Endothelial cell of umbilical vein (primary cell): ENCODE measurements at regions not wholly inside any gene's neighbourhood (a gene's known extent, or its start where the extent isn't known, plus 50 kb on each side); places are given as distances from the start of the nearest gene placed in this dataset.

ENCODE experiments used
- BruUV-seq: library from RNA; stranded (reverse); fragments of 400-500 nt; replicated peaks from 2 replicates; lab custom pipeline; 2021; lab: Mats Ljungman, UMichigan
- CTCF ChIA-PET: fragments of 300-600, 350-600 bp; sonication (Branson Sonifier 250); formaldehyde crosslinking; loops from one replicate; lab custom pipeline; 2021; ENCODE audit warnings: antibody characterized with exemption, inconsistent platforms; lab: Charles Lee
- POLR2A ChIA-PET: fragments of 300-600, 350-600 bp; sonication (Branson Sonifier 250); formaldehyde crosslinking; loops from one replicate; lab custom pipeline; 2021; ENCODE audit warnings: antibody characterized with exemption, inconsistent platforms; lab: Charles Lee
- DNase-seq: peaks from one replicate; pipeline ENCODE4 v3.0.0-alpha.2; 2011; ENCODE audit warnings: low read depth, low spot score
- FAIRE-seq: peaks from 2 replicates; lab custom pipeline; 2011; peaks lifted over from hg19 to GRCh38; lab: Jason Lieb, UNC
- H2AFZ ChIP-seq: 2 replicates; pipeline ENCODE4 v1.6.0; 2012; ENCODE audit warnings: low read depth, low read length, control low read depth, inconsistent platforms
- H3K27ac ChIP-seq: 2 replicates; pipeline ENCODE4 v1.5.1; 2011; ENCODE audit warnings: low read depth, mild to moderate bottlenecking, control low read depth, low read length, moderate library complexity; ENCODE audit not compliant: insufficient read depth
- H3K27me3 ChIP-seq, 2 experiments: 2 replicates each; pipeline versions ENCODE4 v1.6.0 to v1.6.1; 2011; ENCODE audit warnings: low read length in 2 of 2, mixed read lengths in 1 of 2; ENCODE audit not compliant: control insufficient read depth in 2 of 2, insufficient read depth in 2 of 2
- H3K36me3 ChIP-seq, 2 experiments: 2 replicates in 1 of 2; 3 replicates in 1 of 2; pipeline ENCODE4 v1.5.1; 2011; ENCODE audit warnings: low read length in 2 of 2, mild to moderate bottlenecking in 1 of 2, moderate library complexity in 1 of 2; ENCODE audit not compliant: control insufficient read depth in 2 of 2, insufficient read depth in 2 of 2; ENCODE audit errors: extremely low read depth in 1 of 2
- H3K4me1 ChIP-seq: 3 replicates; pipeline ENCODE4 v1.5.1; 2011; ENCODE audit warnings: mild to moderate bottlenecking, low read length; ENCODE audit not compliant: control insufficient read depth, insufficient read depth; ENCODE audit errors: extremely low read depth
- H3K4me2 ChIP-seq: 2 replicates; pipeline ENCODE4 v1.6.1; 2011; ENCODE audit warnings: low read length, control low read depth, mixed read lengths; ENCODE audit not compliant: insufficient read depth
- H3K4me3 ChIP-seq, 3 experiments: fragments of 200-600 bp in 1 of 3; sonication (generic), shearing (Covaris generic) in 1 of 3; replicated peaks in 1 of 3; 2 replicates each; pipeline ENCODE4 v1.5.1; 2011 to 2016; ENCODE audit warnings: control low read depth in 3 of 3, low read length in 3 of 3, mild to moderate bottlenecking in 2 of 3, inconsistent platforms in 1 of 3, low read depth in 1 of 3, moderate library complexity in 1 of 3; ENCODE audit not compliant: insufficient read depth in 1 of 3
- H3K79me2 ChIP-seq: 2 replicates; pipeline ENCODE4 v1.6.0; 2012; ENCODE audit warnings: low read length, inconsistent platforms; ENCODE audit not compliant: control insufficient read depth, insufficient read depth
- H3K9ac ChIP-seq: replicated peaks from 2 replicates; pipeline ENCODE3; 2011; ENCODE audit warnings: low read length, control low read depth; ENCODE audit not compliant: insufficient read depth; ENCODE audit errors: extremely low read depth
- H3K9me1 ChIP-seq: replicated peaks from 3 replicates; pipeline ENCODE4 v1.6.0; 2011; ENCODE audit warnings: mild to moderate bottlenecking, low read length; ENCODE audit not compliant: control insufficient read depth, insufficient read depth; ENCODE audit errors: extremely low read depth
- H3K9me3 ChIP-seq: replicated peaks from 2 replicates; pipeline ENCODE4 v1.5.1; 2012; ENCODE audit warnings: low read length, inconsistent platforms; ENCODE audit not compliant: control insufficient read depth, insufficient read depth
- H4K20me1 ChIP-seq: replicated peaks from 2 replicates; pipeline ENCODE3; 2011; ENCODE audit warnings: mild to moderate bottlenecking, low read length; ENCODE audit not compliant: control insufficient read depth, insufficient read depth; ENCODE audit errors: extremely low read depth
- CTCF ChIP-seq, 2 donors: IDR thresholded peaks; 1 replicate in 1 of 2; 2 replicates in 1 of 2; pipeline ENCODE4 v1.5.1; 2011; ENCODE audit warnings: low read length in 2 of 2, mild to moderate bottlenecking in 2 of 2, moderate library complexity in 2 of 2, control low read depth in 1 of 2, inconsistent platforms in 1 of 2, low read depth in 1 of 2; ENCODE audit not compliant: insufficient read depth in 1 of 2; ENCODE audit errors: extremely low read depth in 1 of 2
- EZH2 ChIP-seq: IDR thresholded peaks from 2 replicates; pipeline ENCODE4 v1.6.1; 2012; ENCODE audit warnings: borderline replicate concordance, low read depth, mild to moderate bottlenecking, moderate library complexity, low read length, inconsistent platforms; ENCODE audit not compliant: severe bottlenecking
- FOS ChIP-seq: IDR thresholded peaks from 2 replicates; pipeline ENCODE4 v1.6.1; 2011; ENCODE audit warnings: mild to moderate bottlenecking, low read length, moderate library complexity, borderline replicate concordance; ENCODE audit not compliant: insufficient read depth
- GATA2 ChIP-seq: IDR thresholded peaks from 2 replicates; pipeline ENCODE4 v1.7.0; 2011; ENCODE audit warnings: low read depth, mild to moderate bottlenecking, moderate library complexity, mixed read lengths, low read length; ENCODE audit not compliant: insufficient read length, insufficient read depth
- JUN ChIP-seq: IDR thresholded peaks from 2 replicates; pipeline ENCODE4 v1.6.1; 2011; ENCODE audit warnings: borderline replicate concordance, low read depth; ENCODE audit not compliant: insufficient read length, insufficient read depth
- MYC ChIP-seq: IDR thresholded peaks from one replicate; pipeline ENCODE4 v1.6.1; 2011; ENCODE audit warnings: mild to moderate bottlenecking, low read depth, low read length
- POLR2A ChIP-seq: IDR thresholded peaks from 2 replicates; pipeline ENCODE4 v1.6.1; 2012; ENCODE audit warnings: low read depth, mild to moderate bottlenecking, control low read depth, low read length
- POLR2AphosphoS5 ChIP-seq: IDR thresholded peaks from 2 replicates; pipeline ENCODE4 v1.6.1; 2012; ENCODE audit warnings: low read depth, mild to moderate bottlenecking, control low read depth, low read length, moderate library complexity; ENCODE audit not compliant: insufficient read depth
- dilution Hi-C: fragments of 300-500 bp; cut with MboI; formaldehyde crosslinking; loops from one replicate; pipeline ENCODE4 v1.15.0; 2019; ENCODE audit warnings: low sequenced_read_pairs; ENCODE audit not compliant: extremely low pct_ligation_motif_present
- intact Hi-C: fragments of 100-400 bp; cut with micrococcal nuclease; formaldehyde crosslinking; loops from one replicate; pipeline ENCODE4 v1.10.0; 2022
- TF ChIP-seq, protein P1 (sequence below): IDR thresholded peaks from 2 replicates; pipeline ENCODE4 v1.6.1; 2011; ENCODE audit not compliant: insufficient read depth, insufficient read length

DNA sequence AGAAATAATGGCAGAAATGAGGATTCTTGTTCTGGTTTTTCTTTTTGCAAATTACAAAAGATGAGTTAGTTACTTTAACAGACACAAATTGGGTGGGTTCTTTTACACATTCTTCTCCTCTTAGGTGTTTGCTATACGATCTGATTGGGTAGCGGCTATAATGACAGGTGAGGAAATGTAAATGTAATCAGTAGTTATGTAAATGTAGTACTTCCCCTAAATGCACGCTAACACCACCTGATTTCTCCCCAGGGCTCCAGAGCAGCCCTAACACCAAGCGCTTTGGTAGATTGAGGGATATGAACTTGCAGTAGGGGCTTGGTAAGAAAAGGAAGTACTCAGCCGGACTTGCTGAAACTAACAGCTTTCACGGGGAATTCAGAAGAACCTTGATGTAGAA, 499.4 kb upstream of the NOX3 start:
- dilution Hi-C loops: no loop called here
- ChIA-PET CTCF (no interaction called here), POLR2A (no interaction called here)
- no peak overlapping the region for H3K4me2 ChIP-seq
- H3K4me3 ChIP-seq: no peak overlapping the region
- no peaks in the 10 kb centered on the region for H3K27me3 ChIP-seq
- H2AFZ ChIP-seq: no peak overlapping the region
- BruUV-seq: no TSS peak
- no peak overlapping the region for H3K9ac ChIP-seq
- FAIRE-seq (no peak), DNase-seq (no peak)
- H3K36me3 ChIP-seq: no peaks in the 10 kb centered on the region
- H3K9me3 ChIP-seq: no peaks in the 10 kb centered on the region
- H3K79me2 ChIP-seq: no peaks in the 10 kb centered on the region
- H3K9me1 ChIP-seq: no peaks in the 10 kb centered on the region
- intact Hi-C loops: no loop called here
- no peak overlapping the region for H3K27ac ChIP-seq
- no peak for TF ChIP-seq GATA2
- no peak for TF ChIP-seq EZH2
- no peak for TF ChIP-seq FOS
- no peak for TF ChIP-seq JUN
- no peak for TF ChIP-seq CTCF (IDR thresholded peaks at IDR 0.05; ENCODE audit: extremely low read depth in 1 of 2, insufficient read depth in 1 of 2, low read depth in 1 of 2, low read length in 2 of 2)
- TF ChIP-seq, protein P1, sequence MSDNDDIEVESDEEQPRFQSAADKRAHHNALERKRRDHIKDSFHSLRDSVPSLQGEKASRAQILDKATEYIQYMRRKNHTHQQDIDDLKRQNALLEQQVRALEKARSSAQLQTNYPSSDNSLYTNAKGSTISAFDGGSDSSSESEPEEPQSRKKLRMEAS: no peak
- TF ChIP-seq POLR2A: no peak
- TF ChIP-seq POLR2AphosphoS5: no peak
- no peak for TF ChIP-seq MYC
- H3K4me1 ChIP-seq: no peaks in the 10 kb centered on the region
- H4K20me1 ChIP-seq: no peaks in the 10 kb centered on the region
